AG09309 (cell line): ENCODE measurements at regions not wholly inside any gene's neighbourhood (a gene's known extent, or its start where the extent isn't known, plus 50 kb on each side); places are given as distances from the start of the nearest gene placed in this dataset.

Experiments
- DNase-seq: peaks from one replicate; pipeline ENCODE4 v3.0.0-alpha.2; 2010; ENCODE audit warnings: low read depth
- H3K4me3 ChIP-seq: 2 replicates; pipeline ENCODE4 v1.5.1; 2011; ENCODE audit warnings: mild to moderate bottlenecking, low read depth, low read length, moderate library complexity; ENCODE audit not compliant: control insufficient read depth
- CTCF ChIP-seq: IDR thresholded peaks from 2 replicates; pipeline ENCODE4 v1.5.1; 2011; ENCODE audit warnings: mild to moderate bottlenecking, low read depth, low read length, inconsistent platforms; ENCODE audit not compliant: insufficient read depth, control insufficient read depth; ENCODE audit errors: missing control alignments

DNA sequence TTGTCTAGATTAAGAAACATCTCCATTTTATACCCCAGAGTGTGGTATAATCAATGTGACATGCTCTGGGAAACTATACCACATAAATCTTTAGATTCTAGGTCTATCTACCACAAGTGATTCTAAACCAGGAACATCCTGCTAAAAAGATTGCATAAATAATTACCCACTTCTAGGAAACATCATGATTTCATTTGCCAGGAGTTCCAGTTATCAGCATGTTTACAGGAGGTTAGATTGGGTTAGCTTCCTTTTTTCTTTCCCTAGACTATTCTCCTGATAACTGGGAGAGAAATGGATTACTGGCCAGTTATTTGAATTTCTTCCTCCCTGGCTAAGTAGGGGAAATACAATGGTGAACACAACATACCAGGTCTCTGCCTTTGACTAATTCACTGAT is 230.3 kb upstream of the BOD1L1 start:
- no peak overlapping the region for H3K4me3 ChIP-seq
- no peak for DNase-seq
- TF ChIP-seq CTCF, result no peak

DNA sequence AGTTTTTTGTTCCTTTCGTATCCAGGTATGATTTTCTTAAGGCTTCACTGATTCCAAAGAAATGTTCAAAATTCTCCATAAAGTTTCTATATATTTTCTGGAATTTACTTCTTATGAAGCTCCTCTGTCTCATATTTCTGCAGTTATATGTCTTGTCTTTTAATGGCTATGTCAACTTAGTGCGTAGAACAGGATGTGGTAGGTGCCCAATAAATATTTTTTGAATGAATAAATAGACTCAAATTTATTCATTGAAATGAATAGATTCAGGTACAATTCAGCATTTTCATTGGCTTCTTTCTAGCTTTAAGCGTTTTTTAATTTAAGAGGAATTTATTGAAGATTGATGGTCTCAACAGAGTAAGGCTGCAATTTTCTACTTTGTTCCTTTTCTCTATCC is 231.9 kb upstream of the BOD1L1 start:
- no peak for DNase-seq
- no peak for TF ChIP-seq CTCF
- H3K4me3 ChIP-seq, result no peak overlapping the region

GRCh38 chr4:13860126-13860525 is 232.6 kb upstream of the BOD1L1 start:
- no peak for DNase-seq
- TF ChIP-seq CTCF, result no peak
- no peak overlapping the region for H3K4me3 ChIP-seq

DNA sequence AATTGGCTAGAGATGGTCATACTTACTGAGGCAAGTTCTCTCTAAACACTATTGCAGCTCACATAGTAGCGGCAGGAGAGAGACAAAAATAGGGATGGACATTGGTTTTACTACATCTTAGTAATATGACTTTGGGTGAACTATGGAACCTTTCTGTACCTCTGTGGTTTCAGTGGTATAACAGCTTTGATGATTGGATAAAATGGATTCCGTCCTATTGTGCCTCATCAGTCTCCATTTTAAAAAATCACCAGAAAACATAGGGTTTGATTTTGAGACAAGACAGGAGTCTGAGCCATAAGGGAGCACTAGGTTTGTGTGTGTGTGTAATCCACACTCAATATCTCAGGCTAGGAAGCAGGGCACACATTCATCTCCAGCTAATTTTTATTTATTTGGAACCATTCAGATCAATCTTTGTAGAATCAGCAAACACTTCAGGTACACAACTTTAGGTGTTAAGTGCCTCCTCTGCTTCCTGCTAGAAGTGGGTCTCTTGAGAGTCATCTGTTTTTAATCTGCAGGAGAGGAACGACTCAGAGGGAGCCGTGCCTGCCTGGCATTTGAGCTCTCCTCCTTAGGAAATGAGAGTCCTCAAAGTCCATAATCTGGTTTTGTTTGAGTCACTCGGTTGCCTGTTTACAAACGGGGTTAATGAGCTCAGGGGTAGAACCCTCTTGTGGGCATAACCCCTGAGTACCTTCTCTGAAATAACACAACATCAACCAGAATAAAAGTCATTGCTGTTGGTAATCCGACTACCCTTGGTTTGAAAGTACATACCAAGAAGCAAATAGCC is 238.5 kb upstream of the BOD1L1 start:
- no peak for TF ChIP-seq CTCF
- H3K4me3 ChIP-seq, result no peak overlapping the region
- DNase-seq, result peak; percentile 31

GRCh38 chr4:13866881-13867280 is 239.4 kb upstream of the BOD1L1 start:
- no peak for DNase-seq
- TF ChIP-seq CTCF, result no peak
- no peak overlapping the region for H3K4me3 ChIP-seq

DNA sequence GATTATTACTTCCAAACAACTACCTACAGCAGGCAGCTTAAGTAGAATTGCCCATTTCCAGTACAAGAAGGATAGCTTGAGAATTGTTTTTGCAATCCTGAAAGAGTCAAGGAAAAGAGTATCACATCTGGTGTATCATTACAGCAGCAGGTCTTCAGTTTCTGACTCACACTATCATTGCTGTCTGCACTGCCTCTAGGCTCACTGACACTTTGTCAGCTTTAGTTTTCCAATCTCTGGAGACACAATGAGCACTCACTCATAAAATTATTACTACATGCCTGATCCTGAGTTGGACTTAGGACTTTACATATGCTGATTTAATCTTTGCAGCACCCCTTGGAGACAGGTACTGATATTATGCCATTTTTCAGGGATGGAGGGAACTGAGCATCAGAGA is 244.6 kb upstream of the BOD1L1 start:
- TF ChIP-seq CTCF, result no peak
- no peak for DNase-seq
- H3K4me3 ChIP-seq, result no peak overlapping the region
